B cell (primary cell): ENCODE measurements at regions not wholly inside any gene's neighbourhood (a gene's known extent, or its start where the extent isn't known, plus 50 kb on each side); places are given as distances from the start of the nearest gene placed in this dataset.

Experiments
- ATAC-seq: fragments of 200-7000 bp; cut with Tn5 transposase; one replicate; pipeline ENCODE4 v1.10.0; 2021; ENCODE audit warnings: low read depth, mild to moderate bottlenecking, moderate number of reproducible peaks, moderate library complexity
- CTCF ChIA-PET: fragments of 350-600 bp; sonication (Branson Sonifier 250); formaldehyde crosslinking; loops from one replicate; lab custom pipeline; 2021; ENCODE audit warnings: antibody characterized with exemption, inconsistent platforms; lab: Charles Lee
- POLR2A ChIA-PET: fragments of 350-600 bp; sonication (Branson Sonifier 250); formaldehyde crosslinking; loops from one replicate; lab custom pipeline; 2021; ENCODE audit warnings: antibody characterized with exemption; lab: Charles Lee
- DNase-seq: peaks from one replicate; pipeline ENCODE4 v3.0.0; 2013
- H2AFZ ChIP-seq: 2 replicates; pipeline ENCODE4 v1.6.1; 2012; ENCODE audit warnings: mild to moderate bottlenecking, low read depth, low read length; ENCODE audit not compliant: insufficient read depth, poor library complexity, severe bottlenecking
- H3K27ac ChIP-seq, 2 donors: 1 replicate in 1 of 2; 2 replicates in 1 of 2; pipeline ENCODE4 v1.5.1; 2012 to 2013; ENCODE audit warnings: low read length in 2 of 2, mild to moderate bottlenecking in 2 of 2, moderate library complexity in 1 of 2
- H3K27me3 ChIP-seq, 4 experiments: fragments of 200-600 bp in 1 of 4; sonication (generic) in 1 of 4; replicated peaks in 1 of 4; 1 replicate in 2 of 4; 2 replicates in 2 of 4; pipeline versions ENCODE4 v1.6.1 to v1.7.0; 2013 to 2016; ENCODE audit warnings: low read length in 3 of 4, mild to moderate bottlenecking in 2 of 4, mixed read lengths in 1 of 4, moderate library complexity in 1 of 4; ENCODE audit not compliant: insufficient read depth in 4 of 4, control insufficient read depth in 3 of 4; ENCODE audit errors: control extremely low read depth in 1 of 4
- H3K36me3 ChIP-seq, 2 experiments: replicated peaks in 1 of 2; 1 replicate in 1 of 2; 2 replicates in 1 of 2; pipeline versions ENCODE4 v1.6.1 to v1.7.1; 2013; ENCODE audit warnings: low read length in 1 of 2; ENCODE audit not compliant: insufficient read depth in 2 of 2, control insufficient read depth in 1 of 2; ENCODE audit errors: control extremely low read depth in 1 of 2, extremely low read depth in 1 of 2
- H3K4me1 ChIP-seq, 2 donors: fragments of 200-600 bp in 1 of 2; sonication (generic) in 1 of 2; 1 replicate in 1 of 2; 2 replicates in 1 of 2; pipeline versions ENCODE4 v1.5.1 to v1.6.1; 2013 to 2017; ENCODE audit warnings: low read length in 2 of 2; ENCODE audit not compliant: control insufficient read depth in 2 of 2, insufficient read depth in 2 of 2
- H3K4me2 ChIP-seq: replicated peaks from 2 replicates; pipeline ENCODE3; 2012; ENCODE audit warnings: mild to moderate bottlenecking, low read depth, low read length; ENCODE audit not compliant: poor library complexity, severe bottlenecking
- H3K4me3 ChIP-seq, 5 experiments: fragments of 200-600 bp in 1 of 5; sonication (generic) in 1 of 5; 1 replicate in 3 of 5; 2 replicates in 2 of 5; pipeline versions ENCODE4 v1.5.1 to v1.7.0; 2011 to 2016; ENCODE audit warnings: low read length in 4 of 5, mild to moderate bottlenecking in 4 of 5, low read depth in 2 of 5, control low read depth in 1 of 5, moderate library complexity in 1 of 5; ENCODE audit not compliant: insufficient read depth in 1 of 5; ENCODE audit errors: control extremely low read depth in 1 of 5, extremely low read depth in 1 of 5
- H3K79me2 ChIP-seq: fragments of 200-600 bp; sonication (generic); one replicate; pipeline ENCODE4 v1.6.0; 2016; ENCODE audit warnings: low read length; ENCODE audit not compliant: control insufficient read depth, insufficient read depth
- H3K9ac ChIP-seq: fragments of 200-600 bp; sonication (generic); 2 replicates; pipeline ENCODE4 v1.6.1; 2017; ENCODE audit warnings: mild to moderate bottlenecking, low read length, moderate library complexity
- H3K9me3 ChIP-seq, 3 donors: one replicate each; pipeline versions ENCODE4 v1.6.1 to v1.7.1; 2013; ENCODE audit warnings: low read length in 2 of 3; ENCODE audit not compliant: control insufficient read depth in 2 of 3, insufficient read depth in 1 of 3; ENCODE audit errors: control extremely low read depth in 1 of 3
- H4K20me1 ChIP-seq: 2 replicates; pipeline ENCODE4 v1.6.0; 2012; ENCODE audit warnings: mild to moderate bottlenecking, low read length; ENCODE audit not compliant: insufficient read depth, control insufficient read depth, poor library complexity, severe bottlenecking
- H3K27ac Mint-ChIP-seq: one replicate; pipeline ENCODE4 v1.8.0; 2021; ENCODE audit warnings: mixed read lengths
- H3K27me3 Mint-ChIP-seq: one replicate; pipeline ENCODE4 v1.8.0; 2021; ENCODE audit warnings: mixed read lengths
- H3K4me1 Mint-ChIP-seq: one replicate; pipeline ENCODE4 v1.8.0; 2021; ENCODE audit warnings: mixed read lengths
- H3K4me3 Mint-ChIP-seq: one replicate; pipeline ENCODE4 v1.8.0; 2021; ENCODE audit warnings: mixed read lengths
- H3K9me3 Mint-ChIP-seq: one replicate; pipeline ENCODE4 v1.8.0; 2022; ENCODE audit warnings: mixed read lengths; ENCODE audit not compliant: insufficient read depth
- EZH2 ChIP-seq: IDR thresholded peaks from 2 replicates; pipeline ENCODE4 v1.6.1; 2012; ENCODE audit warnings: borderline replicate concordance, low read depth, mild to moderate bottlenecking, moderate library complexity, low read length; ENCODE audit not compliant: insufficient read depth, poor library complexity, severe bottlenecking
- WGBS: methylation state at CpG from one replicate; pipeline ENCODE4 v1.1.5; 2013; ENCODE audit warnings: missing lambda C conversion rate; ENCODE audit not compliant: insufficient coverage; 5-methylcytosine and 5-hydroxymethylcytosine counted together
- intact Hi-C: fragments of 100-400 bp; cut with micrococcal nuclease; formaldehyde crosslinking; loops from one replicate; pipeline ENCODE4 v1.10.0; 2022
- TF ChIP-seq, protein P1 (sequence below): fragments of 200-600 bp; IDR thresholded peaks from one replicate; pipeline ENCODE4 v1.8.0; 2022; ENCODE audit warnings: antibody characterized with exemption, mild to moderate bottlenecking

DNA sequence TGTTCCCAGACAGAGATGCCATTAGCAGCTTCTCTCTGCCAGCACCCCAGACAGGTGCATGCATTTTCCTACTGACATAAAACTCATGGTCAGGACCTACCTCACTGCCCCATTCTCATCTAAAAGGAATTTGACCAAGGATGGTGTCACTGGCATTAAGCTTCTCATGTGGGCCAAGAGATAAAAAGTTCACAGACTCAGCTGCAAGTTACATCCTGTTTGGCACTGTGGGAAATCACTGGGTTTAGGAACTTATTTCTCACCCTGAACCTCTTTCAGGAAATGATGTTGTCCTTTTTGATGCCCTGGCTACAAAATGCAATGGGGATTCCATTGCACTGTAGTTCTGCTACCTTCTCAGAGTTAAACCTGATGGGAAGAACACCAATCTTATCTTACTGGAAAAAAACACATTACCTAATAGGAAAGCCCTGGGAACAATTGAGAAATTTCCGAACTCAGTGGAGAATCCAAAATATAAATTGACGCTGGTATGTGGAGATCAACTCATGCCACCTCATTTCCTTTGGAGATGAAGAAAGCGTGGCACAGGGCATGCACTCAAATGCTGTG, 252.1 kb upstream of the COPS8 start:
- Histone ChIP-seq H3K4me1 (no peaks in the 10 kb centered on the region), H2AFZ (no peak overlapping the region), H3K27me3 (peaks cover 0 to 3% (median 0%) of the 10 kb centered on the region in 4 experiments), H3K4me3 (no peak overlapping the region), H3K9me3 (peaks cover 0 to 7% (median 0%) of the 10 kb centered on the region in 3 donors), H3K4me2 (no peak overlapping the region), H4K20me1 (no peaks in the 10 kb centered on the region), H3K79me2 (no peaks in the 10 kb centered on the region), H3K27ac (no peak overlapping the region), H3K36me3 (no peaks in the 10 kb centered on the region), H3K9ac (no peak overlapping the region)
- H3K27me3 Mint-ChIP-seq: peaks cover 7% of the 10 kb centered on the region
- no peak overlapping the region for H3K27ac Mint-ChIP-seq
- DNase-seq (no peak), ATAC-seq (no peak)
- POLR2A ChIA-PET: no interaction called here
- CTCF ChIA-PET: interaction anchor here (0.8 kb wide), 1 partner anchor 490 kb away, joined by 3 read pairs; no protein-coding TSS in a partner anchor
- no peak overlapping the region for H3K4me3 Mint-ChIP-seq
- TF ChIP-seq, protein P1, sequence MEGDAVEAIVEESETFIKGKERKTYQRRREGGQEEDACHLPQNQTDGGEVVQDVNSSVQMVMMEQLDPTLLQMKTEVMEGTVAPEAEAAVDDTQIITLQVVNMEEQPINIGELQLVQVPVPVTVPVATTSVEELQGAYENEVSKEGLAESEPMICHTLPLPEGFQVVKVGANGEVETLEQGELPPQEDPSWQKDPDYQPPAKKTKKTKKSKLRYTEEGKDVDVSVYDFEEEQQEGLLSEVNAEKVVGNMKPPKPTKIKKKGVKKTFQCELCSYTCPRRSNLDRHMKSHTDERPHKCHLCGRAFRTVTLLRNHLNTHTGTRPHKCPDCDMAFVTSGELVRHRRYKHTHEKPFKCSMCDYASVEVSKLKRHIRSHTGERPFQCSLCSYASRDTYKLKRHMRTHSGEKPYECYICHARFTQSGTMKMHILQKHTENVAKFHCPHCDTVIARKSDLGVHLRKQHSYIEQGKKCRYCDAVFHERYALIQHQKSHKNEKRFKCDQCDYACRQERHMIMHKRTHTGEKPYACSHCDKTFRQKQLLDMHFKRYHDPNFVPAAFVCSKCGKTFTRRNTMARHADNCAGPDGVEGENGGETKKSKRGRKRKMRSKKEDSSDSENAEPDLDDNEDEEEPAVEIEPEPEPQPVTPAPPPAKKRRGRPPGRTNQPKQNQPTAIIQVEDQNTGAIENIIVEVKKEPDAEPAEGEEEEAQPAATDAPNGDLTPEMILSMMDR: no peak
- no peak for TF ChIP-seq EZH2
- H3K4me1 Mint-ChIP-seq: no peaks in the 10 kb centered on the region
- no peaks in the 10 kb centered on the region for H3K9me3 Mint-ChIP-seq
- intact Hi-C loops: no loop called here
- 93% methylated on average over 3 of the region's 3 CpGs for WGBS

- TF ChIP-seq, protein P1: no peak
- no peak for TF ChIP-seq EZH2
- CTCF ChIA-PET: interaction anchor here (0.8 kb wide), 1 partner anchor 491 kb away, joined by 3 read pairs; no protein-coding TSS in a partner anchor
- POLR2A ChIA-PET: no interaction called here
Measured at GRCh38 chr2:236834284-236834683, 251.4 kb upstream of the COPS8 start.

More at GRCh38 chr2:236834284-236834683, 251.4 kb upstream of the COPS8 start:
- H3K9me3 ChIP-seq: peaks cover 0 to 7% (median 0%) of the 10 kb centered on the region in 3 donors
- no peaks in the 10 kb centered on the region for H4K20me1 ChIP-seq
- Mint-ChIP-seq H3K27ac (no peak overlapping the region), H3K27me3 (peaks cover 7% of the 10 kb centered on the region), H3K4me3 (no peak overlapping the region), H3K4me1 (no peaks in the 10 kb centered on the region), H3K9me3 (no peaks in the 10 kb centered on the region)
- no peak for ATAC-seq
- H3K4me3 ChIP-seq: no peak overlapping the region
- H3K4me2 ChIP-seq: no peak overlapping the region
- no peak overlapping the region for H3K27ac ChIP-seq
- H3K4me1 ChIP-seq: no peaks in the 10 kb centered on the region
- intact Hi-C loops: no loop called here
- H3K36me3 ChIP-seq: no peaks in the 10 kb centered on the region
- H3K9ac ChIP-seq: no peak overlapping the region
- no peak overlapping the region for H2AFZ ChIP-seq
- no peaks in the 10 kb centered on the region for H3K79me2 ChIP-seq
- no CpG with 5 or more reads among the region's 1 CpG for WGBS
- no peak for DNase-seq
- H3K27me3 ChIP-seq: peaks cover 0 to 3% (median 0%) of the 10 kb centered on the region in 4 experiments
